NCI-H1105 treated with DMSO at 0.1 percent for 48 hours (cell line): ENCODE measurements at regions not wholly inside any gene's neighbourhood (a gene's known extent, or its start where the extent isn't known, plus 50 kb on each side); places are given as distances from the start of the nearest gene placed in this dataset.

Experiments
- DNase-seq: peaks from one replicate; lab custom pipeline; 2025; lab: John Stamatoyannopoulos, UW

GRCh38 chr15:53462651-53463050, 296.8 kb downstream of the WDR72 start:
- no peak for DNase-seq

GRCh38 chr15:53461677-53462076, 297.8 kb downstream of the WDR72 start:
- no peak for DNase-seq

GRCh38 chr15:53458736-53459135, 300.7 kb downstream of the WDR72 start:
- no peak for DNase-seq

- no peak for DNase-seq
Observed at GRCh38 chr15:53457479-53457878, 302.0 kb downstream of the WDR72 start.

GRCh38 chr15:53454843-53455721, 304.4 kb downstream of the WDR72 start:
- no peak for DNase-seq

- no peak for DNase-seq
Observed at GRCh38 chr15:53454535-53454842, 305.0 kb downstream of the WDR72 start.

GRCh38 chr15:53453253-53454105, 306.0 kb downstream of the WDR72 start:
- DNase-seq, result no peak

- DNase-seq, result peak; percentile 47
Observed at GRCh38 chr15:53448232-53449015, 311.0 kb downstream of the WDR72 start.

- DNase-seq, result no peak
Observed at GRCh38 chr15:53447742-53448141, 311.7 kb downstream of the WDR72 start.

- no peak for DNase-seq
Observed at GRCh38 chr15:53447053-53447574, 312.3 kb downstream of the WDR72 start.

- DNase-seq, result peak; percentile 48
Observed at GRCh38 chr15:53446376-53446775, 313.1 kb downstream of the WDR72 start.

GRCh38 chr15:53445531-53445930, 313.9 kb downstream of the WDR72 start:
- DNase-seq, result no peak

GRCh38 chr15:53437985-53438841, 321.2 kb downstream of the WDR72 start:
- no peak for DNase-seq

GRCh38 chr15:53437366-53437765, 322.1 kb downstream of the WDR72 start:
- no peak for DNase-seq

GRCh38 chr15:53434174-53434678, 325.2 kb downstream of the WDR72 start:
- no peak for DNase-seq

GRCh38 chr15:53416219-53416940, 343.1 kb downstream of the WDR72 start:
- no peak for DNase-seq

GRCh38 chr15:53414167-53414566, 345.3 kb downstream of the WDR72 start:
- no peak for DNase-seq

GRCh38 chr15:53412542-53412941, 346.9 kb downstream of the WDR72 start:
- DNase-seq, result no peak

- DNase-seq, result no peak
Observed at GRCh38 chr15:53404930-53405493, 354.5 kb downstream of the WDR72 start.

GRCh38 chr15:53401503-53401902, 358.0 kb downstream of the WDR72 start:
- no peak for DNase-seq
